A204.1 (cell line): ENCODE measurements at regions not wholly inside any gene's neighbourhood (a gene's known extent, or its start where the extent isn't known, plus 50 kb on each side); places are given as distances from the start of the nearest gene placed in this dataset.

ENCODE experiments used
- FAIRE-seq: peaks from 2 replicates; lab custom pipeline; 2012; peaks lifted over from hg19 to GRCh38; lab: Jason Lieb, UNC

DNA sequence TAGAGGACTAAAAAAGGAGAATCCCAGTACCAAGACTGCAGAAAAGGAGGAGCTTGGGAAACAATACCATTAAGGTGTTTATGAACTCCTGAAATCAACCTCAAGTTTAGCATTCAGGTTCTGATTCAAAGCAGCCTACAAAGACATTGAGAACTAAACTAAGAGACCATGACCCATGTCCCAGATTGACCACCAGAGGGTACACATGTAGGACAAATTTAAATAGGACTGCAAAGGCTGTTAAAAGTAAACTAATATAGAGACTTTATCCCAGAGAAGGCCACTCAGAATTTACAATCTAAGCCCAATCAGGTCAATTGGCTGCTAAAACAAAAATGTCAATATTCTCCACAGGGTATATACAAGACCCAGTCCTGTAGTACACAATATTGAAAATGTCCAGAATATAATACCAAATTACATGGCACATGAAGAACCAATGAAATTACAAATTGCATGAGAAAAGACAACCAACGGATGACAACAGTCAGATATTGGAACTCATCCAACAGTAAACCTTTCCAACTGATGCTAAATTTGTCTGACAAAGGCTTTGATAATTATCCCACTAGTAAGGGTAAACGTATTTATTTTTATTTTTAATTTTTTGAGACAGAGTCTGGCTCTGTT lies 682.4 kb downstream of the UQCRFS1 start:
- no peak for FAIRE-seq

DNA sequence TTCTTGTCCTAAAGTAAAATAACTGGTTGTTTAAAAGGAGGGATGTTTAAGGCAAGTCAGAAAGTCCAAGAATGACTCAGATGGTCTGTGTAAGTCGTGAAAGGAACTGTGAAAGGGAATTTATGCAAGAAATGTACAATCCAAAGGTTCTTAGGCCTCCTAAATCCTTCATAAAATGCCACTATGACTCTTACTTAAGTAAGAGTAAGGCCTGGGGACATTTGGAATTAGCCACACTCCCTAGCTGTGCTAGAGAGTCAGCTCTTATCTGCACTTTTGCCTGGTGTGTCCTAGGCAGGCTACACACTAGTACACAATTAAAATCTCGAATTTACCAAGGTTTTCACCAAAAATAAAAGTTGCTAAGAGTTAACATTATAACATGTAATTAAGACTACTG lies 686.9 kb downstream of the UQCRFS1 start:
- FAIRE-seq, result no peak

DNA sequence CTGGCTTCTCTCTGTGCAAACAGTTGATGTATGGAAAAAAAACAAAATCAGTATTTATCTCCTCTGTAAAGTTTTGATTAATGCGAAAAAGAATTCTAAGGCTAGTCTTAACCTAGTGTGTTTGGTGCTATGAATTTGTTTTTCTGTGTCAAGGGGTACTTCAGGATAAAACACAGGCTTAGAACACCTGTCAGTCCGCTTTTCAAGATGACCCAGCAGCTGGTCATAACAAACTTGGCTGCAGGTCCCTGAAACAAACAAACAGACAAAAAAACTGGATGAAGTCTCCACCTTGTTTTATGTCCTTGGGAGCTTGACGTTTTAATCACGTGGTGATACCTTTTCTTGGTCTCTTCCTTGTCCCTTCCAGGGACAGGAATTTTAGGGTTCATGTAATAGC lies 689.3 kb downstream of the UQCRFS1 start:
- FAIRE-seq, result no peak

DNA sequence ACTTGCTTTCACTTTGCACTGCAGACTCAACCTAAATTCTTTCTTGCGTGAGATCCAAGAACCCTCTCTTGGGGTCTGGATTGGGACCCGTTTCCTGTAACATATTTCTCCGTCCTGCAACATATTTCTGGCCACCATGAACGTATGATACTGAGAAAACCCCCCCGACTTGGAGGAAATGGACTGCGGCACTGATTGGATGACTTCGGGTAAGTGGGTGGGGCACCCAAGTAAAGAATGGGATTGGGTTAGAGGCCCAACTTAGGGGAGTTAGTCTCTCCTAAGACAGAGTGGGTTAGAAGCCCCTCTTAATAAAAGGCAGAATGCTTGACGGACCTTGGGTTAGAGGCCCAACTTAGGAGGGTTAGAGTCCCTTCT lies 690.4 kb downstream of the UQCRFS1 start:
- FAIRE-seq, result no peak

DNA sequence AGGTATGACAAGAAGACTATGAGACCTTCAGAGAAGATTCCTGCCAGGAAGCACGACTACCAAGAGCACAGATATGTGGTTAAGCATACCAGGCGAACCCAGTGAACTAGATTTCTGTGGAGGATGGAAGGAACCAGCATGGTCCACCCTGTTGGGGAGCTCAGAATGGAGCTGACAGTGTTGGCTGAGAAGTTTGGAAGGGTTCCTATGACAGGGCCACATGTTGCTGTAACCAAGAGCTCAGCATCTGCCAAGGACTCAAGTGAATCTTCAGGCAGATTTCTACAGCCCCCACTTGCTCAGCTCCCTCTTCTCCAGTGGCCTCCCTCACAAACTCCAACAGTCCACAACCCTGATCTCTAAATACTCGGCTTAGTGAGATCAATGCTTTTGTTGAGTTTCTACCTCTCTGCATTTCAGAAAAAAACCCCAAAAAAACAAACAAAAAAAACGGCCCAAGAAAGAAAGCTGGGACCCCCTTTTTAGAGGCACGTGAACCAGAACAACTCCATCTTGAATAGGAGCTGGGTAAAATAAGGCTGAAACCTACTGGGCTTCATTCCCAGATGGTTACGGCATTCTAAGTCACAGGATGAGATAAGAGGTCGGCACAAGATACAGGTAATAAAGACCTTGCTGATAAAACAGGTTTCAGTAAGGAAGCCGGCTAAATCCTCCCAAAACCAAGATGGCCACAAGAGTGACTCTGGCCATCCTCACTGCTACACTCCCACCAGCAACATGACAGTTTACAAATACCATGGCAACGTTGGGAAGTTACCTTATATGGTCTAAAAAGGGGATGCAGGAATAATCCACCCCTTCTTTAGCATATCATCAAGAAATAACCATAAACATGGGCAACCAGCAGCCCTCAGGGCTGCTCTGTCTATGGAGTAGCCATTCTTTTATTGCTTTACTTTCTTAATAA lies 691.1 kb downstream of the UQCRFS1 start:
- no peak for FAIRE-seq

DNA sequence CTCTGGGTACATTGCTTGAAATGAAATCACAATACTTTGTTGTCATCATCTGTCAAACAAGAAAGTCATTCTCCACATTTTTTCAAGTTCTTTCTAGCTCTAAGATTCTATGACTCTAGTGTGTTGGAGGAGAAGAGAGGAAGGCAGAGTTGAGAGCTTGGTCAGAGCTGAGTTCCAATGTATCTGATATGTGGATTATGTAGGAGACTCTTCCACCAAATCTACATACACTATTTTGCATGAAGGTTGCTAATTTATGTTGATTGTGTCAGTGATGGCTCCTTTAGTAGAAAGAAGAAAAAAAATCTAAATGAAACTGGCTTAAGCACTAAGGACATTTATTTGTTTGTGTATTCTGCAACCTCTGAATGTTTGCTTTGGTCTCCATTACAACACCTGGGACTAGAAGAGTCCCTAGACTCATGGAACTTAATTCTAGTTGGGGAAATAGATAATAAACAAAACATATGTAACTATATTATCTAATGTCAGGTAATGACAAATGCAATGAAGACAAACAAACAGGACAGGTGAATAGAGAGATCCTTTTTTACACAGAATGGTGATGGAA lies 691.9 kb downstream of the UQCRFS1 start:
- no peak for FAIRE-seq

DNA sequence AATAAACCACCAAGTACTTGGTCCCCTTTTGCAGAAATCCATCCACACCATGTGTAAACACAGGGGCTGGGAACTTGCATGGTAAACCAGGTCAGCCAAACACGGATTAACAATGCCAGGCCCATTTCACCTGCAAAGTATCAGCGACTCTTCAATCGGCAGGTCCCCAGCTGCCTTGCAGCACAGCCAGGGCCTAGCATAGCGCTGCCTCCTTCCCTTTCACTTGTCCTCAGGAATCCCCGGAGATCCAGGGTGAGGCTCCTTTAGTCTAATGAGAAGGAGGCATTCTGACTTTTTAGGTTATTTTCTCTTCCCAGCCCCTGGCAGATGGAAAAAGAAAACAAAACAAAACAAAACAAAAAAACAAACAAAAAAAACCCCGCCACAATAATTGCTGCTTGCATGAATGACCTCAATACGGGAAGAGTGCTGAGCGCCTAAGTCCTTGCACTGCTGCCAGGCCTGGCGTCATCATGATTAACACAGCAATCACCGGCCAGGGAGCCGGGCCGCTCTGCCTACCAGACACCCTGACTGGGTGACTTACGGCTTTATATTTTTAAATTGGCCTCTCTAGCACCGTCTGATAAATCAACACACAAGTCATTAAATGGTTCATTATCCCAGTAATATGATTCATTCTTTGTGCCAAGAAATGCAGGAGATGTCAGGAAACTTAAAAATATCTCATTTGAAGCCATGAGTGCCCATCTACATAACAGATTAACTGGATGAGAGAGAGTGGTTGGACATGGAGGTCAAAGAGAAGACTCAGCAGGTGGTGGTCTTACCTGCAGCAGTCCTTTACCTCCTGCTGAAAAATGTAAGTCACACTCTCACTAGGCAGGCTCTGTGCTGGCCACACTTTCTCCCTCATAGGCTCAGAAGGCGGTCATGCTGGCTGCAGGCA lies 692.7 kb downstream of the UQCRFS1 start:
- no peak for FAIRE-seq

DNA sequence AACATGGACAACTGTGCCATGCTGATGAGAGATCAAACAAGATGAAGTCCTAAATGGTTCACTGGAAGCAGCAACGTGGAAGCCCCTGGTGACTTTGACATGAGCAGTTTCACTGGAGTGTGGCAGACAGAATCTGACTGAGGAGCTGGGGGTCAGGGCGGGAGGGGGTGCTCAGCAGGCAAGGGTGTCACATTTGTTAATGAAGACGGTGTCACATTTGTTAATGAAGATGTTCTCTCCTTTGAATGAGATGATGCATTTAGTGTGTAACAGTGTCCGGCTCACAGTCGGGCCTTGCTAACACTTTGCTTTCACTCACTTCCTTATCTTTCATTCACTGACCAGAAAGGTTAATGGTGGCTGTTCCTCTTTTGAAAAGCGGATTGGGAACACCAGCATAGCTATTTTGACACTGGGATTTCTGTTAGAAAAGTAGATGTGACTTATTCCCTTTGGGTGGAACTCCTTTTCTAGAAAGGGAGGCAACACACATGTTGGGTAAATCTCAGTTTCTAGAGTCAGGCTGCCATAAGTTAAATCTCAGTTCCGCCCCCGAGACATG lies 693.7 kb downstream of the UQCRFS1 start:
- FAIRE-seq, result no peak

DNA sequence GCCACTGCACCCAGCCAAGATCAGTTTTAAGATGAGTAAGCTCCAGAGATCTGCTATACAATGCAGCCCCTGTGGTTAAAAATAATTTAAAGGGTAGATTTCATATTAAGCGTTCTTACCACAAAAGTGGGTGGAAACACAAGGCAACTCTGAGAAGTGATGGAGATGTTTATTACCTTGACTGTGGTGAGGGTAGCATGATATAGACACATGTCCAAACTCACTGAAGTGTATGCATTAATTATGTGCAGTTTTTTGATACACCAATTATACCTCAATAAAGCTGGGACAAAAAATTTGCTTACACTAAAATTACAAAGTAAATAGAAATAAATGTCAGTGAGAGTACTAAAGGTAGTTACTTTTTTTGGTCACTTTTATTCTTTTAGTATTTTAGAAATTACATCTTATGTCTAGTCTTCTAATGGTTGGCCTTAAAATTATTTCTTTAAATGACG lies 696.5 kb downstream of the UQCRFS1 start:
- FAIRE-seq, result no peak

DNA sequence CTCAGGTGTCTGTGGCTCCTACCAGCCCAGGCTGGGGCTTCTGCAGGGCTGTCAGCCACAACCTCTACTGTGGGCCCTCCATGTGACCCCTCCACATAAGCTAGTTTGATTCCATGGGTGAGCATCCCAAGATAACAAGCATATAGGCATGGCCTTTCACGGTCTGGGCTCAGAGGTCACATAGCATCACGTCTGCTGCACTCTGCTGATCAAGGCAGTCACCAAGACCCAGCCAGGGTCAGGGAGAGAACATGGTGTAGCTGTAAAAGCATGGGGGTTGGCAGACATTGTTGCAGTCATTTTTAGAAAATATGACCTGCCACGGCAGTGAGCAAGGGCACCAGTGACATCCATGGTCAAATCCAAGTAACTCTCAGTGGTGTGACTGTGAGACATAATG lies 698.8 kb downstream of the UQCRFS1 start:
- no peak for FAIRE-seq

DNA sequence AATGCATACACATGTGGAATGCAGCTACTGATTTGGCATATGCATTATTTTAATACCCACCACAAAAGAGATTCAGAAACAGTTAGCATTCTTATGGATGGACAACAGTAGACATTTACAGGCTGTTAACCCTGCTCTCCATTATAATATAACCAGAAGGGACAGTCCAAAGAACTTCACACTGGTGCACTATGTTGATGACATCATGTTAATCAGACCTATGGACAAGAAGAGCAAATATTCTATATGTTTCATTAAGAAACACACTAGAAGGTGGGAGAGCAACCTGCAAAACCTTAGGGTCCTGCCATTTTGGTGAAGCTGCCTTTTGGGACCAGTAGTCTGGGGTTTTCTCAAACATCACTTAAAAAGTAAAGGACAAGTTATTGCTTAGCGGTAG lies 701.3 kb downstream of the UQCRFS1 start:
- no peak for FAIRE-seq

DNA sequence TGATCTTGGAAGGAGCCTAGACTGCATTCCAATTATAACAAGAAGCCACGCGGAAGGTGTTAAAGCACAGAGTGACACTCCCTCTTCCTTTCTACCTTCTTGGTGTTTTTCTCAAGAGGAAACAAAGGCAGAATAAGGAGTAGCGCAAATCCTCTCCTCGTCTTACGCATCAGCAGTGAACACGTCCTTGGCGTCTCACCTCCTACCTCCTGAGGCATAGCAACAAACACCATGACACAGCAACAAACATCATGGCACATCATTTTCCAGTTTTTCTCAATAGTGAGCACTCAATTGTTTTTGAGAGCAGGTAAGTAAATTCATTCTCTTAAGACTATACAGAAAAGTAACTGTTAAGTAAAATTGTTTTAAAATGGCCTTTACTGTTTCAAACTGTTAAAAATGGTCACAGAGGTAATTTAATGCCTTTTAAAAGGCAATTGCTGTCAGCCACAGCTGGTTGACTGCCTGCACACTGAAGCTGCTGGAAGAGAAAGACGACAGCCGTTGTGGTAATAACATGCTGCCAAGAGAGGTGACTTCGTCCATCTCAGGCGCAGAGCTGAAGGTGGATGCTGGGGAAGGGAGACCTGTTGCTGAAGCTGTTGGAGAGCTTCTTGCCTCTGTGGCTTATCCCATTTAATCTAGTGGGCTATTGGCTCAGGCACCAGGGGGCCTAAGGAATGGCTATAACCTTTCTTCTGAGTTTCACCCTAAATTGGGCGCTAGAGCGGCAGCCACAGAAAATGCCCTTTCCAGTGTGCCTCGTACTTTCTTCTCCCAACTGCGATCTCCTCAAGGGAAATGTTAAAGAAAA lies 703.7 kb downstream of the UQCRFS1 start:
- FAIRE-seq, result no peak

DNA sequence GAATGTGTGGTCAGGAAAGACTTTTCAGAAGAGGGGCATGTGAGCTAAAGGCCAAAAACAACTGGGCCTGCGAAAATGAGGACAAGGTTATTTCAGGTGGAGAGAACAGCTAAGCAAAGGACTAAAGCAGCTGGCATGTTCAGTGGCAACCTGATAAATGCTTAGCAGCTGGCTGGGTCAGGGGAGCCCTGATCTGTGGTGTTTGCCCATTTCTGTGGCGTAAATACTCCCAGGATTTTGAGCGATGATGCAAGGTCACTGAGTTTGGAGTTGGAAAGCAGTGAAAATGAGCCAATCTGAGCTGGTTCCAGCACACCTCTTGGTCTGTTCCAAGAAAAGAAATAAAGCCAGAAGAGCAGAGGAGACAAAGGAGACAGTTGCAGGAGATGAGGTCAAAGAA lies 704.3 kb downstream of the UQCRFS1 start:
- FAIRE-seq, result no peak

DNA sequence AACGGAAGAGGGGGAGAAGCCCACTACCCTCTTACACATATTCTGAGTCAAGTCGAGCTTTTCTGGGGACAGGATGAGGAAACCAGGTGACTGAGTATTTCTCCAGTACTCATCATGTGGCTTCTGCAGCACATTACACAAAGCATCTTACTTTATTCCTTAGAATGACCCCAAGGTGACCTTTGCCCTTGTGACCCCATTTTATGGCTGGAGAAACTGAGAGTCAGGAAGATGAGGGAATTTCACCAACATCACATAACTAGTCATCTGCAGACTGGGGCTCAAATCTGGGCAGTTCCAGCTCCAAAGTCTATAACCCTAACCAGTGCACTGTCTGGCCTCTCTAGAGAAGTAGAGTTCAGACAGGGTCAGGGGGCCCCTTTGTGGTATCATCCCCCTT lies 707.0 kb downstream of the UQCRFS1 start:
- FAIRE-seq, result no peak

DNA sequence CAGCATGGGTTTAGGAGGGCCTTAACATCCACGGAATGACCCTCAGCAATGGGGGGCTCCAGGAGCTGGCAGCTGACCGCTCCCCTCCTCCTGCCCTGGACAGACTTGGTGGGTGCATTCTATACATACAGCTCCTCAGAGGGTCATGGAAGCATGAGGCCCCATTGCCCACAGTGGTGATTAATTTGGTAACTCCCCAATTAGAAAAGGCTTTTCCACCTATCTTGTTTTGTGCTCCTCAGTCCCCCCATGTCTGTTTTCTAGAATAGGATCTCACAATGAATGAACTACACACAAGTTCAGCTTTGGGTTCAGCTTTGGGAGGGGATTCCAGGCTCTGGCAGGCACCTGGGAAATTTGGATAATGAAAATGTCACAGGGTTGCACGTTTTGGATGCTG lies 707.8 kb downstream of the UQCRFS1 start:
- no peak for FAIRE-seq

DNA sequence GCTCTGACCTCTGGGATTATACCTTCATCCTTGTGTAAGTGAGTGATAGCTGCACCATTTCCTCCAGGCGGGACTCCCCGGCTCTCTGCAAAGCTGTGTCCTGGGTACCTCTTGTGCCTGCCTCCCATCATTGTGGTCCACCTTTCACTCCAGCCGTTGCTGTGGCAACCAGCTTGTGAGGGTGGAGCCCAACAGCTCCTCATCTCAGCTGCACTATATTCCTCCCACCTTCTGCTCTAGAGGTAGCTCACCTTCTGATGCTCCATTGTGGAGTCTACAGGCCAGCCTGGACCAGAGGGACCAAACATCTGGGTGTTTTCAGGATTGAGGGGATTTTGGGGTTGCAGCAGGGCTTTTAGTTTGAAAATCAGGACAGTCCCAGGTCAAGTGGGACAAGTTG lies 708.2 kb downstream of the UQCRFS1 start:
- no peak for FAIRE-seq

DNA sequence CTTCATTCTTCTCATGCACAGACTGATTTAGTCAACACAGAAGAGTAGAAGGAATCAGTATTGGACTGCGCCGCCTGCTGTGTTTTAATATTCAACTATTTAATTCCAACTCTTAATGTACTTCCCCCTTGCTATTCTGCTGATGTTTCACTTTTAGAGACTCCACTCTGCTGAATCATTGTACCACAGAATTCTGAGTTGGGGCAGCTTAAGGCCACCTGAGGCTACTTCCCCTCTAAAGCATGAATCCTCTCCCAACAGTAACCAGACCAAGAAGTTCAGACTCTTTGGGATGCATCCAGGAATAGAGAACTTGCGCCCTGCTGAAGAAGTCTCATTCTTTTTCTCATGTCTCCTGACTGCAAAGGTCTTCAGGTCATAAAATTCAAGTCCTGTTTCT lies 708.8 kb downstream of the UQCRFS1 start:
- FAIRE-seq, result no peak

DNA sequence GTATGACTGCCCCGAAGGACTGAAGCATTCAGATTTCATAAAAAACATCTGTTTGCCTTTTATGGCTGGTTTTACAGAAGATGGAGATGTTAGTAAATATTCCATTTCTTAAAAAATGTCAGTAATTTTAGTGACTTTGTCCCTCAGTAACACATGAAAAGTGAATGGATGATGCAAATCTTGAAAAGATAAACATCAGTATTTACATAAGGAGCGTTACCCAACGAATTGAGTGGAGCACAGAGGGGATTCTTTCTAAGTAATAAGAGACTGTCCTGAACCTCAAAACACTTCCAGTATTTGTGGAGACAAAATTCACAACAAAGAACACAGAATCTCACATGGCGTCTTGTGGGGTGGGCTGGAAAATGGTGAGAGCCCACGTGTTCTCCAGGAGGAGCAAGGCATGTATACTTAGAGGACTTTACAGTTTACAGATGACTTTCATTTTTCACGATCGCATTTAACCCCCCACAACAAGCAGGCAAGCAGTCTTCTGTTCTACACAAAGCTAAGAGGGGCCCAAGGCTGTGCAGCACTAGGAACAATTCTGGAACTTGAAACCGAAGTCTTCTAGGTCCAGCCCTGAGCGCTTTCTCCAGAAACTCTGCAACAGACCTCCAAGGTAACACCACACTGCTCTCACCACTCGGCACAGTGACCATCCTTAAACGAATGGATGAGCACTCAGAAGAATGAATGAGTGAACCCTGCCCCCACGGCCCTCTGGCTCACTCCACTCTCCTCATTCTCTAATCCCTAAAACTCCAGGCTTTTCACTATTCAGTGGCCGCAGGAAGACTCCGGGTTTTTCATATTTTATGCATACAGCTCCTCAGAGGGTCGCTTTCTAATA lies 709.8 kb downstream of the UQCRFS1 start:
- no peak for FAIRE-seq

DNA sequence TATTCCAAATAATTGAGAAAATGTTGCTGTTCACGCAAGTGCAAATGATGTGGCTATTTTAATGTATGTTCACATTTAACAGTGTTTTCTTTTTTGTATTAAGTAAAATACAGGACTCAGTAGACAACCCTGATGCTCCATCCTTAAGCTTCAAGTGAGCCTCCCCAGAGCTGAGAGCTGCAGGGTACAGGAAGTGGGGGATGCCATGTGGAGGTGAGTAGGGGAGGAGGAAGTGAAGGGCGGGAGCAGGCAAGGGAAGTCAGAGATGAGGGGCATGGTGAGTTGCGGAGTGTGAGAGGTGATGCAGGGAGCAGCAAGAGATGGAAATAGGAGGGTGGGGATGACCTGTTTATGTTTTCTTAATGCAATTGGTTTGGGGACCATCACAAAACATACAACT lies 711.0 kb downstream of the UQCRFS1 start:
- FAIRE-seq, result no peak

DNA sequence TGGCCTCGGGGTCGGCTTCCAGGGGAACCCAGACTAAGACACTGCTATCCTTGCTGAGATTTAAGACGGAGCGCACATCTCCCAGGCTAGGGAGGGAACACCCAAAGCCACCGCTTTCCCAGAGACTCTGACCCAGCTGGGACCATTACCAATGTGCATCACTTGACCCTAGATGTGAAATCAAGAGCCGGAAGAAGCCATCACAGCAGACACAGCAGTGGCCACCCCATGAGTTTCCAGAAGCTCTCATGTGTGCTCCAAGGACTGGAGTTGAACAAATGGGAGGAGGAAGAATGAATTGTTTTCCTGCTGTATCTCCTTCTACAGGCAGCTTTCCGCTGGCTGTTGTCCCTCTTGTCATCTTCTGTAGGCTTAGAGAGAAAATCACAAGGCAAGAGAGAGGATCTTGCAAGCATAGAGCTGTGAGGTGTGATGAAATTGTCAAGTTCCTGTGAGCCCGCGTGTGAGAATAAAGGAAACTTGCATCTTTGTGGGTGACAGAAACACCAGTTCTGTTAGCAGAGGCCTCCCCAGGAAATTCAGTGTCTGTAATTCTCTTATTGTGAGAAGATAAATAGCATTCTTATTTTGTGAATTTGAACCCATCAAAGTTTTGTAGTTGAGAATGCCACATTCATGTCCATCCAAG lies 711.8 kb downstream of the UQCRFS1 start:
- no peak for FAIRE-seq
